Activated naive CD4-positive, alpha-beta T cell treated with anti-CD3 and anti-CD28 coated beads, Interleukin-2, amount 50 U/mL, for 24 hours (primary cell): ENCODE measurements at regions not wholly inside any gene's neighbourhood (a gene's known extent, or its start where the extent isn't known, plus 50 kb on each side); places are given as distances from the start of the nearest gene placed in this dataset.

Source experiments
- H3K27ac Mint-ChIP-seq: one replicate; pipeline ENCODE4 v1.8.0; 2021; ENCODE audit warnings: mild to moderate bottlenecking, mixed read lengths
- H3K27me3 Mint-ChIP-seq: one replicate; pipeline ENCODE4 v1.8.0; 2021; ENCODE audit warnings: mixed read lengths
- H3K36me3 Mint-ChIP-seq: one replicate; pipeline ENCODE4 v1.8.0; 2021; ENCODE audit warnings: mixed read lengths
- H3K4me1 Mint-ChIP-seq: one replicate; pipeline ENCODE4 v1.8.0; 2021; ENCODE audit warnings: mixed read lengths
- H3K4me3 Mint-ChIP-seq: one replicate; pipeline ENCODE4 v1.8.0; 2021; ENCODE audit warnings: mild to moderate bottlenecking, mixed read lengths
- H3K9me3 Mint-ChIP-seq: one replicate; pipeline ENCODE4 v1.8.0; 2021; ENCODE audit warnings: mixed read lengths

- Mint-ChIP-seq H3K4me3 (no peak overlapping the region), H3K9me3 (no peaks in the 10 kb centered on the region), H3K27ac (no peak overlapping the region), H3K36me3 (no peaks in the 10 kb centered on the region), H3K4me1 (peaks cover 37% of the 10 kb centered on the region), H3K27me3 (no peaks in the 10 kb centered on the region)
These were observed 181.0 kb upstream of the GRIP1 start for GRCh38 chr12:66859751-66860440.

- H3K4me3 Mint-ChIP-seq: no peak overlapping the region
- H3K27me3 Mint-ChIP-seq: no peaks in the 10 kb centered on the region
- peaks cover 37% of the 10 kb centered on the region for H3K4me1 Mint-ChIP-seq
- H3K36me3 Mint-ChIP-seq: no peaks in the 10 kb centered on the region
- no peaks in the 10 kb centered on the region for H3K9me3 Mint-ChIP-seq
- no peak overlapping the region for H3K27ac Mint-ChIP-seq
These were observed 182.2 kb upstream of the GRIP1 start for GRCh38 chr12:66860752-66861750.

- no peaks in the 10 kb centered on the region for H3K9me3 Mint-ChIP-seq
- no peaks in the 10 kb centered on the region for H3K36me3 Mint-ChIP-seq
- no peak overlapping the region for H3K4me3 Mint-ChIP-seq
These were observed 183.6 kb upstream of the GRIP1 start for GRCh38 chr12:66862356-66862985.

GRCh38 chr12:66863276-66863675 is 184.4 kb upstream of the GRIP1 start:
- Mint-ChIP-seq H3K36me3 (no peaks in the 10 kb centered on the region), H3K9me3 (no peaks in the 10 kb centered on the region), H3K4me3 (no peak overlapping the region), H3K27me3 (no peaks in the 10 kb centered on the region), H3K4me1 (peaks cover 29% of the 10 kb centered on the region), H3K27ac (no peak overlapping the region)

More at GRCh38 chr12:66862356-66862985, 183.6 kb upstream of the GRIP1 start:
- Mint-ChIP-seq H3K27me3 (no peaks in the 10 kb centered on the region), H3K4me1 (peaks cover 34% of the 10 kb centered on the region), H3K27ac (no peak overlapping the region)

GRCh38 chr12:66877925-66878324 is 199.0 kb upstream of the GRIP1 start:
- Mint-ChIP-seq H3K36me3 (peaks cover 2% of the 10 kb centered on the region), H3K4me1 (peaks cover 17% of the 10 kb centered on the region), H3K4me3 (no peak overlapping the region), H3K27me3 (peaks cover 2% of the 10 kb centered on the region), H3K27ac (no peak overlapping the region), H3K9me3 (no peaks in the 10 kb centered on the region)

- peaks cover 2% of the 10 kb centered on the region for H3K27me3 Mint-ChIP-seq
- H3K9me3 Mint-ChIP-seq: no peaks in the 10 kb centered on the region
- H3K36me3 Mint-ChIP-seq: no peaks in the 10 kb centered on the region
- no peak overlapping the region for H3K27ac Mint-ChIP-seq
- no peak overlapping the region for H3K4me3 Mint-ChIP-seq
- H3K4me1 Mint-ChIP-seq: peaks cover 14% of the 10 kb centered on the region
These were observed 200.5 kb upstream of the GRIP1 start for GRCh38 chr12:66879409-66879808.

GRCh38 chr12:66881386-66881785 is 202.5 kb upstream of the GRIP1 start:
- Mint-ChIP-seq H3K9me3 (no peaks in the 10 kb centered on the region), H3K27me3 (peaks cover 2% of the 10 kb centered on the region), H3K36me3 (no peaks in the 10 kb centered on the region), H3K27ac (no peak overlapping the region), H3K4me1 (peaks cover 2% of the 10 kb centered on the region), H3K4me3 (no peak overlapping the region)

GRCh38 chr12:66884091-66884490 is 205.2 kb upstream of the GRIP1 start:
- Mint-ChIP-seq H3K36me3 (no peaks in the 10 kb centered on the region), H3K9me3 (no peaks in the 10 kb centered on the region), H3K27me3 (no peaks in the 10 kb centered on the region), H3K4me1 (no peaks in the 10 kb centered on the region), H3K4me3 (no peak overlapping the region), H3K27ac (no peak overlapping the region)

GRCh38 chr12:66885115-66885875 is 206.4 kb upstream of the GRIP1 start:
- Mint-ChIP-seq H3K36me3 (no peaks in the 10 kb centered on the region), H3K4me3 (no peak overlapping the region), H3K27me3 (no peaks in the 10 kb centered on the region), H3K27ac (no peak overlapping the region), H3K4me1 (no peaks in the 10 kb centered on the region), H3K9me3 (no peaks in the 10 kb centered on the region)

GRCh38 chr12:66896797-66897196 is 217.9 kb upstream of the GRIP1 start:
- no peaks in the 10 kb centered on the region for H3K9me3 Mint-ChIP-seq
- H3K36me3 Mint-ChIP-seq: peaks cover 6% of the 10 kb centered on the region
- H3K27ac Mint-ChIP-seq: no peak overlapping the region
- H3K4me1 Mint-ChIP-seq: peaks cover 39% of the 10 kb centered on the region
- no peaks in the 10 kb centered on the region for H3K27me3 Mint-ChIP-seq
- no peak overlapping the region for H3K4me3 Mint-ChIP-seq

- Mint-ChIP-seq H3K4me3 (no peak overlapping the region), H3K36me3 (peaks cover 5% of the 10 kb centered on the region), H3K9me3 (no peaks in the 10 kb centered on the region), H3K27me3 (no peaks in the 10 kb centered on the region), H3K4me1 (peaks cover 50% of the 10 kb centered on the region), H3K27ac (no peak overlapping the region)
These were observed 220.0 kb upstream of the GRIP1 start for GRCh38 chr12:66898700-66899469.

- peaks cover 56% of the 10 kb centered on the region for H3K4me1 Mint-ChIP-seq
- no peaks in the 10 kb centered on the region for H3K27me3 Mint-ChIP-seq
- H3K9me3 Mint-ChIP-seq: no peaks in the 10 kb centered on the region
- peak overlapping the region; percentile 56 for H3K27ac Mint-ChIP-seq
- no peak overlapping the region for H3K4me3 Mint-ChIP-seq
- H3K36me3 Mint-ChIP-seq: peaks cover 2% of the 10 kb centered on the region
These were observed 220.7 kb upstream of the GRIP1 start for GRCh38 chr12:66899588-66899987.

- Mint-ChIP-seq H3K4me3 (peak overlapping the region; percentile 58), H3K4me1 (peaks cover 52% of the 10 kb centered on the region), H3K27ac (peak overlapping the region; percentile 56), H3K9me3 (no peaks in the 10 kb centered on the region), H3K36me3 (peaks cover 2% of the 10 kb centered on the region), H3K27me3 (no peaks in the 10 kb centered on the region)
These were observed 221.7 kb upstream of the GRIP1 start for GRCh38 chr12:66900616-66901015.

GRCh38 chr12:66901138-66901932 is 222.5 kb upstream of the GRIP1 start:
- peak overlapping the region; percentile 56 for H3K27ac Mint-ChIP-seq
- H3K4me3 Mint-ChIP-seq: peak overlapping the region; percentile 58
- H3K27me3 Mint-ChIP-seq: no peaks in the 10 kb centered on the region
- H3K9me3 Mint-ChIP-seq: no peaks in the 10 kb centered on the region
- H3K4me1 Mint-ChIP-seq: peaks cover 52% of the 10 kb centered on the region
- no peaks in the 10 kb centered on the region for H3K36me3 Mint-ChIP-seq
